ENCODE measurements at regions not wholly inside any gene's neighbourhood (a gene's known extent, or its start where the extent isn't known, plus 50 kb on each side); places are given as distances from the start of the nearest gene placed in this dataset.

DNA sequence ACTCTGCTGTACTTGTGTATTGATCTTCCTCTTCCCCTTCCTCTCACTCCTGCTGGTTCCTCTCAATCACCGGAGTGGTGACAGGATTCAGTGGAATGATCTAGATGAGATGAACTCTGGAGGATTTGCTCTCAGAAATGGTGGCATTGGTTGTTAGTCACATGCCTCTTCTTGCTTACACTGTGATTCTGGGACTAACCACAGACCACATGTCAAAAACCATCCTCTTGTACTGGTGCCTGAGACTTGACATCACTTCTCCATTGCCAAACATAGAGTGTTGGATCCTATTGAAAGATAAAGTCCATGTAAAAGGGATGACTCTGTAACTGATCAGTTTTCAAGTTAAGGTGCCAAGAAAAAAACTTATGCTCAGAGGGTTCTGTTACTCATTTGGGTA is 506.5 kb downstream of the DMAC1 start:
- TF ChIP-seq, protein P1, sequence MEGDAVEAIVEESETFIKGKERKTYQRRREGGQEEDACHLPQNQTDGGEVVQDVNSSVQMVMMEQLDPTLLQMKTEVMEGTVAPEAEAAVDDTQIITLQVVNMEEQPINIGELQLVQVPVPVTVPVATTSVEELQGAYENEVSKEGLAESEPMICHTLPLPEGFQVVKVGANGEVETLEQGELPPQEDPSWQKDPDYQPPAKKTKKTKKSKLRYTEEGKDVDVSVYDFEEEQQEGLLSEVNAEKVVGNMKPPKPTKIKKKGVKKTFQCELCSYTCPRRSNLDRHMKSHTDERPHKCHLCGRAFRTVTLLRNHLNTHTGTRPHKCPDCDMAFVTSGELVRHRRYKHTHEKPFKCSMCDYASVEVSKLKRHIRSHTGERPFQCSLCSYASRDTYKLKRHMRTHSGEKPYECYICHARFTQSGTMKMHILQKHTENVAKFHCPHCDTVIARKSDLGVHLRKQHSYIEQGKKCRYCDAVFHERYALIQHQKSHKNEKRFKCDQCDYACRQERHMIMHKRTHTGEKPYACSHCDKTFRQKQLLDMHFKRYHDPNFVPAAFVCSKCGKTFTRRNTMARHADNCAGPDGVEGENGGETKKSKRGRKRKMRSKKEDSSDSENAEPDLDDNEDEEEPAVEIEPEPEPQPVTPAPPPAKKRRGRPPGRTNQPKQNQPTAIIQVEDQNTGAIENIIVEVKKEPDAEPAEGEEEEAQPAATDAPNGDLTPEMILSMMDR (IDR thresholded peaks at IDR 0.05; ENCODE audit: insufficient read depth, low read length, poor library complexity, severe bottlenecking) = no peak
- no peak for TF ChIP-seq EZH2phosphoT487 (conservative IDR thresholded peaks at IDR 0.05; ENCODE audit: low read length)

Data from SU-DHL-6 (cell line).